ENCODE measurements at regions not wholly inside any gene's neighbourhood (a gene's known extent, or its start where the extent isn't known, plus 50 kb on each side); places are given as distances from the start of the nearest gene placed in this dataset.

- TF ChIP-seq POLR2A (IDR thresholded peaks at IDR 0.05), result no peak
- TF ChIP-seq CTCF (IDR thresholded peaks at IDR 0.05), result no peak
These were observed 62.8 kb upstream of the FAM20C start for GRCh38 chr7:129366-130221.
